ENCODE measurements at regions not wholly inside any gene's neighbourhood (a gene's known extent, or its start where the extent isn't known, plus 50 kb on each side); places are given as distances from the start of the nearest gene placed in this dataset.

DNA sequence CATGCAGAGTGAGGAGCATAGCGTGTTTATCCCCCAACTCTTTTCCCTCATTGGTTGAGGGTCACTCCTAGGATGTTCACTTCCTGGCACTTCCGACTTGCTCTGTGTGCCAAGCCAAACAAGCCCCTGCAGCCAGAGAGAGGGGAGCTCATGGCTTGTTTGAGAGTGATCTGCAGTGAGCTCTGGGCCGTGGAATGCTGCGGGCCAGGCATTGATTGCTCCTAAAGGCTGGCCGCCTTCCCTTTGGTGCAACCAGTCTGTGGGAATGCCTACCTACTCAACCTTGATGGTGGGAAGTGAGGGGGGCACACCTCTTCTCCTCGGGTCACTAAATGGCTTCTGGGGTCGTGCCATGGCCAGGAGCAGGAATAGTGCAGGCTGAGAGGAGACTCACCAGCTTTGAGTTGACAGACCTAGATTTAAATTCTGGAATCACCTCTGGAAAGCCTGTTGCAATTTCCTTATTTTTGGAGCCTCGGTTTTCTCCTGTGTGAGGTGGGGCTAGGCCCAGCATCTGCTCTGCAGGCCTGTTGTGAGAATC, 152.0 kb upstream of the STX18 start:
- peaks cover 2% of the 10 kb centered on the region for H3K4me1 Mint-ChIP-seq
- H3K4me3 Mint-ChIP-seq = no peak overlapping the region
- H3K27ac Mint-ChIP-seq = no peak overlapping the region
- peaks cover under 1% of the 10 kb centered on the region for H3K36me3 Mint-ChIP-seq (ENCODE audit: low read depth)
- DNase-seq (no peak), ATAC-seq (no peak)
- no peaks in the 10 kb centered on the region for H3K27me3 Mint-ChIP-seq
- H3K9me3 ChIP-seq (ENCODE audit: control insufficient read depth, low read length, poor library complexity, severe bottlenecking) = no peaks in the 10 kb centered on the region

- no peaks in the 10 kb centered on the region for H3K9me3 ChIP-seq (ENCODE audit: control insufficient read depth, low read length, poor library complexity, severe bottlenecking)
- Mint-ChIP-seq H3K36me3 (ENCODE audit: low read depth) (peaks cover 5% of the 10 kb centered on the region), H3K4me1 (peaks cover 2% of the 10 kb centered on the region), H3K27ac (no peak overlapping the region), H3K4me3 (no peak overlapping the region), H3K27me3 (no peaks in the 10 kb centered on the region)
- DNase-seq (no peak), ATAC-seq (no peak)
Observed at GRCh38 chr4:4693258-4693657, 151.4 kb upstream of the STX18 start.

- H3K9me3 ChIP-seq (ENCODE audit: control insufficient read depth, low read length, poor library complexity, severe bottlenecking) = no peaks in the 10 kb centered on the region
- no peak for DNase-seq
- Mint-ChIP-seq H3K4me1 (peaks cover 5% of the 10 kb centered on the region), H3K4me3 (no peak overlapping the region), H3K36me3 (ENCODE audit: low read depth) (peaks cover 9% of the 10 kb centered on the region), H3K27me3 (no peaks in the 10 kb centered on the region), H3K27ac (no peak overlapping the region)
- no peak for ATAC-seq
Observed at GRCh38 chr4:4690854-4691253, 149.0 kb upstream of the STX18 start.

DNA sequence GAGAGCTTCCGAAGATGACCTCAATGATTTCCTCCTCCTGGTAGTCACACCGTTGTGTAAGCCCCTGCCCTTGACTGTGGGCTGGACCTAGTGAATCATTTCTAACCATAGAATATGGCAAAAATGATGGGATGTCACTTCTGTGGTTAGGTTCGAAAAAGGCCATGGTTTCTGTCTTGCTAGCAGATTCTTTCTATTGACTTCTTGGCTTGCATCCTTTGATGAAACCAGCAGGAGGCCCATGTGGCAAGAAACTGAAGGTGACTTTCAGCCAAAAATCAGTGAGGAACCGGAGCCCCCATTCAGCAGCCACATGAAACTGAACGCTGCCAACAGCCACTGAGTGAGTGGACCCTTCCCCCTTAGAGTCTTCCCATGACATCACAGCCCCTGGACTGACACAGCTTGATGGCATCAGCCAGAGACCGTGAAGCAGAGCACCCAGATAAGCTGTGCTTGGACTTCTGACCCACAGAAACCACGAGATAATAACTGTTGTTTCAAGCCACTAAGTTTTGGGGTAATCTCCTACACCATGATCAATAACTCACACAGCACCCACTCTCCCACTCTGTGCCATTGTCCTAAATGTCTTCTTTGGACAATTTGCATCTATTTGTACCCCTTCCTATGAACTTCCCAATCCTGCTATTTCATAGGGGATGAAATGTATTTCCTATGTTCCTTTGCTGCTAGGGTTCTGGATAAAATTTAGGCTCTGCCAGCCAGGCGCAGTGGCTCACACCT, 148.0 kb upstream of the STX18 start:
- Mint-ChIP-seq H3K4me3 (no peak overlapping the region), H3K27me3 (no peaks in the 10 kb centered on the region), H3K27ac (no peak overlapping the region), H3K36me3 (ENCODE audit: low read depth) (peaks cover 9% of the 10 kb centered on the region), H3K4me1 (peaks cover 5% of the 10 kb centered on the region)
- no peaks in the 10 kb centered on the region for H3K9me3 ChIP-seq (ENCODE audit: control insufficient read depth, low read length, poor library complexity, severe bottlenecking)
- no peak for ATAC-seq
- no peak for DNase-seq

- H3K9me3 ChIP-seq (ENCODE audit: control insufficient read depth, low read length, poor library complexity, severe bottlenecking) = no peaks in the 10 kb centered on the region
- Mint-ChIP-seq H3K27ac (no peak overlapping the region), H3K4me3 (no peak overlapping the region), H3K27me3 (no peaks in the 10 kb centered on the region), H3K4me1 (peaks cover 3% of the 10 kb centered on the region), H3K36me3 (ENCODE audit: low read depth) (peaks cover 9% of the 10 kb centered on the region)
- ATAC-seq (no peak), DNase-seq (no peak)
Observed at GRCh38 chr4:4687935-4688727, 146.3 kb upstream of the STX18 start.

DNA sequence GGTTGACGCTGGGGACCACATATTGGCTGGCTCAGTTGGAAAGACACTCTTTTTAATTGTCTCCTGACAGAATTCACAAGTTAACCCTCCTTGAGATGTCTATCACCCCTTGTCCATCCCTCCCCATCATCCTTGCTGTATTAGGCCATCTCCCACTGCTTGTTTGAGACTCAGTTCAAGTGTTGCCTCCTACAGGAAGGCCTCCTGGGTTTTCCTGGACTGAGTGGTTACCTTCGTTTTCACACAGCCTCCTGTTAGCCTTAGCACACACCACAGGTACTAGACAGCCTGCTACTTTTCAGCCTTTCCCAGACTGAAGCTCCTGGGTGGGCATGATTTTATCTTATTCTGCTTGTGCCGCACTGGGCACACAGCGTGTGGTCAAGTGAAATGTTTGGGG, 145.3 kb upstream of the STX18 start:
- ATAC-seq (no peak), DNase-seq (no peak)
- no peaks in the 10 kb centered on the region for H3K27me3 Mint-ChIP-seq

GRCh38 chr4:4685810-4686795, 144.3 kb upstream of the STX18 start:
- no peak overlapping the region for H3K27ac Mint-ChIP-seq
- H3K4me3 Mint-ChIP-seq = no peak overlapping the region
- DNase-seq = no peak

More for the DNA sequence above, 145.3 kb upstream of the STX18 start:
- H3K9me3 ChIP-seq (ENCODE audit: control insufficient read depth, low read length, poor library complexity, severe bottlenecking) = no peaks in the 10 kb centered on the region
- H3K4me3 Mint-ChIP-seq = no peak overlapping the region
- peaks cover 3% of the 10 kb centered on the region for H3K4me1 Mint-ChIP-seq
- H3K27ac Mint-ChIP-seq = no peak overlapping the region
- peaks cover 9% of the 10 kb centered on the region for H3K36me3 Mint-ChIP-seq (ENCODE audit: low read depth)

DNA sequence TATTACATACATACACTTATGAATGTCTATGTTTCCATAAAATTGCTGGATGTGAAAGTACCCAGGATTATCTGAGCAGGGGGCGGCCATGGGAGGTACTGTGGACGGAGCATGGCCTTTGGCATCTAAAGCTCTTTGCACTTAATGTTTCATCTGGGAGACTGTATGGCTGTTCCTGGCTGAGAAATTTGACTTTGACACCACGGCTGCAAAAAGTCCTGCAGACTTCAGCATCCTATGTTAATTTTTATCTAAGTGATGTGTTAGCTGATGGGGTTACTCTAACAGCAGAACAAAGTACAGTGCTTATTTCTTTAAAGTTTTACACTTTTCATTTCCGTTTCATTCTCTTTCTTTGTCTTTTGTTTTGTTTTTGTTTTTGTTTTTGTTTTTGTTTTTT, 139.8 kb upstream of the STX18 start:
- Mint-ChIP-seq H3K4me1 (peaks cover 2% of the 10 kb centered on the region), H3K4me3 (no peak overlapping the region), H3K36me3 (ENCODE audit: low read depth) (no peaks in the 10 kb centered on the region), H3K27ac (no peak overlapping the region), H3K27me3 (no peaks in the 10 kb centered on the region)
- ATAC-seq = no peak
- H3K9me3 ChIP-seq (ENCODE audit: control insufficient read depth, low read length, poor library complexity, severe bottlenecking) = no peaks in the 10 kb centered on the region
- DNase-seq = no peak

More at GRCh38 chr4:4685810-4686795, 144.3 kb upstream of the STX18 start:
- no peak for ATAC-seq
- Mint-ChIP-seq H3K4me1 (peaks cover 3% of the 10 kb centered on the region), H3K36me3 (ENCODE audit: low read depth) (peaks cover 9% of the 10 kb centered on the region), H3K27me3 (no peaks in the 10 kb centered on the region)
- no peaks in the 10 kb centered on the region for H3K9me3 ChIP-seq (ENCODE audit: control insufficient read depth, low read length, poor library complexity, severe bottlenecking)

- Mint-ChIP-seq H3K4me3 (no peak overlapping the region), H3K36me3 (ENCODE audit: low read depth) (no peaks in the 10 kb centered on the region), H3K27ac (no peak overlapping the region), H3K27me3 (no peaks in the 10 kb centered on the region), H3K4me1 (peaks cover 2% of the 10 kb centered on the region)
- no peak for ATAC-seq
- DNase-seq = no peak
- H3K9me3 ChIP-seq (ENCODE audit: control insufficient read depth, low read length, poor library complexity, severe bottlenecking) = no peaks in the 10 kb centered on the region
Observed at GRCh38 chr4:4680758-4681157, 138.9 kb upstream of the STX18 start.

DNA sequence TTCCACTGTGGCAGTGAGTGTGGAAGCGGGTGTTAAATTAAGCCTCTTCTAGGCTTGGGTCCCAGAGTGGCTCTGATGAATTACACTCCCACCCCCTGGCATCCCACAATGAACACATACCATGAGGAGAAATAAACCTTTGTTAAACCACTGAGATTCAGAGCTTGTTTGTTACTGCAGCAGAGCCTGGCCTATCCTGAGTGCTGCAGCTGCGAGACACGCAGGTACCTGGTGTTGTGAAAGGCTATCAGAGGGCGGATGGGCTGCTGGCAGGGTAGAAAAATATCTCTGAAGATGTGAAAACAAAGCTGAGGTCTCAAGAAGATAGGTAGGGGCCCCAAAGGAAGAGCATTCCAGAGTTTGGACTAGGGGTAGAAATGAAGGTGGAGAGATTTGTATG, 138.4 kb upstream of the STX18 start:
- no peaks in the 10 kb centered on the region for H3K27me3 Mint-ChIP-seq
- no peak overlapping the region for H3K4me3 Mint-ChIP-seq
- no peaks in the 10 kb centered on the region for H3K9me3 ChIP-seq (ENCODE audit: control insufficient read depth, low read length, poor library complexity, severe bottlenecking)
- H3K27ac Mint-ChIP-seq = no peak overlapping the region
- DNase-seq = no peak
- peaks cover 2% of the 10 kb centered on the region for H3K4me1 Mint-ChIP-seq
- ATAC-seq = no peak
- no peaks in the 10 kb centered on the region for H3K36me3 Mint-ChIP-seq (ENCODE audit: low read depth)

DNA sequence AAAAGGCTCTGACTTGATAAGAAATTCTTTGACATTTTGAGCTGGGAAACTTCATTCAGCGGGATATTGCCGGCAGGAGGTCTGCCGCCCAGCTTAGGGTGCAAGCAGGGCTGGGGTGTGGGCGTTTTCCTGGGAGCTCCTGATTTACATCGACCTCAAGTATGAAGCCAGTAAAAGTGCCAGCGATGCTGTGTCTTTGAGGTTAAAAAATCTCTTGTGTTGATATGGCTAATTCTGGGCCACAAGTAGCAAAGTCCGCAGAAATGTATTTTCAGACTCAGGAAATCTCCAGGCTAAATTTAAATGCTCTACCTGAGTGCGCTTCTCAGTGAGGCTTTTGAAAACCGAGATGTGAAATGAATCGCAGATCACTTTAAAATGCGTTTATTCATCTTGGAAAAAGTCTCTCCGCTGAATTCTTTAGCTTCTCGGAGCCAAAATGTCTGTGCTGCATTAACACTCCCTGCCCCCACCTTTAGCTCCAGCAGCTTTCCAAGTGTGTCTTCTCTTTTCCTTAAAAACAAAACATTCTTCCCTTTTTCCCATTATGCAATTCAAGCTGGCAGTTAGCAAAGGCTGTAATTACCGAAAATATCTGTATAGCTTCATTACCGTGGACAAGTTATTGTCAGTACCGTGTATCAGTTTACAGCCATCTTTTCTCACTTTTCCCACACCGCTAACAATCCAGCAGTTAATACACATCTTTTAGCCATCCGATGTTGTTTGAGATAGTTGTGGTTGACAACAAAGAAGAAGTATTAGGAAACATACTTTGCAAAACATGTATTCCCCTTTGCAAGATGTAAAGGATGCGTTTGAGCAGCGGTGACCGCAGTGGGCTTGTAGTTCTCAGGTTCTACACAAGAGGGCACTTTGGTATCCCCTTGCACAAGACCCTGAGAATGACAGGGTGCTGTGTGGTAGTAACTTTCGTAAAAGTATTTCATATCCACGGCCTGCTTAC, 136.0 kb upstream of the STX18 start:
- no peaks in the 10 kb centered on the region for H3K9me3 ChIP-seq (ENCODE audit: control insufficient read depth, low read length, poor library complexity, severe bottlenecking)
- no peak for ATAC-seq
- no peaks in the 10 kb centered on the region for H3K27me3 Mint-ChIP-seq
- H3K4me1 Mint-ChIP-seq = peaks cover 2% of the 10 kb centered on the region
- no peak for DNase-seq
- no peak overlapping the region for H3K27ac Mint-ChIP-seq
- H3K36me3 Mint-ChIP-seq (ENCODE audit: low read depth) = no peaks in the 10 kb centered on the region
- no peak overlapping the region for H3K4me3 Mint-ChIP-seq

- H3K9me3 ChIP-seq (ENCODE audit: control insufficient read depth, low read length, poor library complexity, severe bottlenecking) = no peaks in the 10 kb centered on the region
- no peak for ATAC-seq
- peaks cover 2% of the 10 kb centered on the region for H3K4me1 Mint-ChIP-seq
- H3K4me3 Mint-ChIP-seq = no peak overlapping the region
- no peak for DNase-seq
- no peaks in the 10 kb centered on the region for H3K36me3 Mint-ChIP-seq (ENCODE audit: low read depth)
- H3K27ac Mint-ChIP-seq = no peak overlapping the region
- H3K27me3 Mint-ChIP-seq = no peaks in the 10 kb centered on the region
Observed at GRCh38 chr4:4675641-4676040, 133.8 kb upstream of the STX18 start.

All from T-helper 17 cell (primary cell).